ENCODE measurements at regions not wholly inside any gene's neighbourhood (a gene's known extent, or its start where the extent isn't known, plus 50 kb on each side); places are given as distances from the start of the nearest gene placed in this dataset.
"Not testable (repeated sequence)": the region's sequence is repeated elsewhere in the genome, so short reads cannot be mapped to it uniquely, and the experiment has no call there.

- in situ Hi-C loops (cut with MboI; ENCODE audit: low sequenced_read_pairs in 4 of 4), result no loop called here
- Histone ChIP-seq H3K36me3 (no peaks in the 10 kb centered on the region), H3K27me3 (no peaks in the 10 kb centered on the region), H3K9me3 (no peaks in the 10 kb centered on the region), H3K27ac (peak overlapping the region in 1 of 4 donors; percentile 29), H3K4me3 (no peak overlapping the region), H3K4me1 (peaks cover 10 to 12% of the 10 kb centered on the region in 2 donors)
- DNase-seq (peak; percentile 19 to 31), ATAC-seq (peak; percentile 78 to 84)
- intact Hi-C loops (cut with DNase I; ENCODE audit: low total_unique reads), result no loop called here
- TF ChIP-seq CTCF (IDR thresholded peaks at IDR 0.05 in 4 of 5, conservative IDR thresholded peaks at IDR 0.05 in 1 of 5) (no peak), POLR2A (IDR thresholded peaks at IDR 0.05) (no peak)
These were observed 155.7 kb upstream of the JADE1 start for GRCh38 chr4:128653527-128654444.

- TF ChIP-seq POLR2A (IDR thresholded peaks at IDR 0.05) (no peak), CTCF (IDR thresholded peaks at IDR 0.05 in 4 of 5, conservative IDR thresholded peaks at IDR 0.05 in 1 of 5) (no peak)
- Histone ChIP-seq H3K4me1 (peaks cover 0 to 2% of the 10 kb centered on the region in 2 donors), H3K27ac (no peak overlapping the region), H3K36me3 (no peaks in the 10 kb centered on the region), H3K9me3 (no peaks in the 10 kb centered on the region), H3K27me3 (no peaks in the 10 kb centered on the region), H3K4me3 (no peak overlapping the region)
- in situ Hi-C loops (cut with MboI; ENCODE audit: low sequenced_read_pairs in 4 of 4) (no loop called here), intact Hi-C loops (cut with DNase I; ENCODE audit: low total_unique reads) (no loop called here)
- no peak for ATAC-seq
- DNase-seq, result no peak
These were observed 159.8 kb upstream of the JADE1 start for GRCh38 chr4:128649575-128650205.

- intact Hi-C loops (cut with DNase I; ENCODE audit: low total_unique reads) (no loop called here), in situ Hi-C loops (cut with MboI; ENCODE audit: low sequenced_read_pairs in 4 of 4) (no loop called here)
- Histone ChIP-seq H3K9me3 (no peaks in the 10 kb centered on the region), H3K27ac (no peak overlapping the region), H3K4me1 (peaks cover 0 to 2% of the 10 kb centered on the region in 2 donors), H3K27me3 (no peaks in the 10 kb centered on the region), H3K4me3 (no peak overlapping the region), H3K36me3 (no peaks in the 10 kb centered on the region)
- DNase-seq, result no peak
- TF ChIP-seq POLR2A (IDR thresholded peaks at IDR 0.05) (no peak), CTCF (IDR thresholded peaks at IDR 0.05 in 4 of 5, conservative IDR thresholded peaks at IDR 0.05 in 1 of 5) (no peak)
- ATAC-seq, result no peak
These were observed 160.3 kb upstream of the JADE1 start for GRCh38 chr4:128649161-128649560.

- in situ Hi-C loops (cut with MboI; ENCODE audit: low sequenced_read_pairs in 4 of 4), result no loop called here
- TF ChIP-seq CTCF (IDR thresholded peaks at IDR 0.05 in 4 of 5, conservative IDR thresholded peaks at IDR 0.05 in 1 of 5) (no peak), POLR2A (IDR thresholded peaks at IDR 0.05) (no peak)
These were observed 161.5 kb upstream of the JADE1 start for GRCh38 chr4:128648021-128648420.

GRCh38 chr4:128646893-128647292, 162.6 kb upstream of the JADE1 start:
- ATAC-seq; H3K27me3 ChIP-seq; H3K36me3 ChIP-seq; H3K9me3 ChIP-seq; H3K27ac ChIP-seq; DNase-seq; intact Hi-C loops (cut with DNase I; ENCODE audit: low total_unique reads); H3K4me1 ChIP-seq; in situ Hi-C loops (cut with MboI; ENCODE audit: low sequenced_read_pairs in 4 of 4); H3K4me3 ChIP-seq: not testable (repeated sequence)

More at GRCh38 chr4:128648021-128648420, 161.5 kb upstream of the JADE1 start:
- H3K27ac ChIP-seq, result no peak overlapping the region
- intact Hi-C loops (cut with DNase I; ENCODE audit: low total_unique reads), result no loop called here
- H3K4me3 ChIP-seq, result no peak overlapping the region
- DNase-seq (no peak), ATAC-seq (no peak)
- H3K9me3 ChIP-seq, result no peaks in the 10 kb centered on the region
- no peaks in the 10 kb centered on the region for H3K36me3 ChIP-seq
- H3K27me3 ChIP-seq, result no peaks in the 10 kb centered on the region
- H3K4me1 ChIP-seq, result no peaks in the 10 kb centered on the region

- DNase-seq; ATAC-seq; H3K4me3 ChIP-seq; H3K4me1 ChIP-seq; H3K9me3 ChIP-seq; H3K36me3 ChIP-seq; in situ Hi-C loops (cut with MboI; ENCODE audit: low sequenced_read_pairs in 4 of 4); intact Hi-C loops (cut with DNase I; ENCODE audit: low total_unique reads); H3K27ac ChIP-seq; H3K27me3 ChIP-seq: not testable (repeated sequence)
These were observed 164.5 kb upstream of the JADE1 start for GRCh38 chr4:128644693-128645654.

- intact Hi-C loops (cut with DNase I; ENCODE audit: low total_unique reads); H3K36me3 ChIP-seq; H3K27me3 ChIP-seq; H3K9me3 ChIP-seq; DNase-seq; H3K27ac ChIP-seq; H3K4me3 ChIP-seq; in situ Hi-C loops (cut with MboI; ENCODE audit: low sequenced_read_pairs in 4 of 4); H3K4me1 ChIP-seq; ATAC-seq: not testable (repeated sequence)
These were observed 165.4 kb upstream of the JADE1 start for GRCh38 chr4:128644107-128644506.

Data from gastrocnemius medialis (tissue), 4 donors.